HG02642 (cell line): ENCODE measurements at regions not wholly inside any gene's neighbourhood (a gene's known extent, or its start where the extent isn't known, plus 50 kb on each side); places are given as distances from the start of the nearest gene placed in this dataset.
"Not testable (repeated sequence)": the region's sequence is repeated elsewhere in the genome, so short reads cannot be mapped to it uniquely, and the experiment has no call there.

Source experiments
- ATAC-seq: cut with Tn5 transposase; IDR thresholded peaks from one replicate; pipeline ENCODE4 v1.9.1; 2021; ENCODE audit warnings: mild to moderate bottlenecking; ENCODE audit not compliant: unreplicated experiment, poor library complexity

DNA sequence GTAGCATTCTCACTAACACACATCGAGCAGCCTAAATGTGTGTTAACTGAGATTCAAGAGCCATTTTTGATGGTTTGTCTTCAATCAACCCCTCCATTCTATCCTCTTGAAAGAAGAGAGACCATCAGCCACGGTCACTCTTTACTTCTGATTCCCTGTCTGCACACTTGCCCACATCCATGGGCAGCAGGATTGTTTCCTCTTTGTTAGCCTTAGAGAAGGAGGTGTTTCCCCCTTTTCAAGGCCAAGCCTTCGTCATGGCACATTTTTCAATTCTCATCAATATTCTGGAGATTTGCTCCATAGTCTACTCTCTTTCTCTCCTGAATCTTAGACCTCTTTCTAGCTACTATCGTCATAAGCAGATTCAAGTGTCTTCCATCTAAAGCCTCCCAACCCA is 522.4 kb upstream of the NAALADL2 start:
- ATAC-seq = no peak

DNA sequence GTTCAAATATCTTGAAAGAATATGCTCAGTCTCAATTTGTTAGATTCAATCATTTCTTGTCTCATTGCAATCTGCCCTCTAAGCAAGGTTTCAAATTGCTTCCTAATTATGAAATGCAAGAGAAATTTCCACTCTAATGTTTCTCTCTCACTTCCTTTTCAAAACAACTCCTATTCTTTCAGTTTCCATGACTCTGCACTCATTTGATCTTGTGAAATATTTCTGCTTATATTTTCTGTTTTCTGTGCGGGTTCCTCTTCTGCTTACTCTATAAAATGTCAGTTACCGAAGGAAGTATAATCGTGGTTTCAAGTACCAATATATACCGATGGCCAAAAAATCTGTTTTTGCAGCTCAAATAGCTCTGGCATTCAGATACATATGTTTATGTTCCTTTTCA is 521.9 kb upstream of the NAALADL2 start:
- no peak for ATAC-seq

DNA sequence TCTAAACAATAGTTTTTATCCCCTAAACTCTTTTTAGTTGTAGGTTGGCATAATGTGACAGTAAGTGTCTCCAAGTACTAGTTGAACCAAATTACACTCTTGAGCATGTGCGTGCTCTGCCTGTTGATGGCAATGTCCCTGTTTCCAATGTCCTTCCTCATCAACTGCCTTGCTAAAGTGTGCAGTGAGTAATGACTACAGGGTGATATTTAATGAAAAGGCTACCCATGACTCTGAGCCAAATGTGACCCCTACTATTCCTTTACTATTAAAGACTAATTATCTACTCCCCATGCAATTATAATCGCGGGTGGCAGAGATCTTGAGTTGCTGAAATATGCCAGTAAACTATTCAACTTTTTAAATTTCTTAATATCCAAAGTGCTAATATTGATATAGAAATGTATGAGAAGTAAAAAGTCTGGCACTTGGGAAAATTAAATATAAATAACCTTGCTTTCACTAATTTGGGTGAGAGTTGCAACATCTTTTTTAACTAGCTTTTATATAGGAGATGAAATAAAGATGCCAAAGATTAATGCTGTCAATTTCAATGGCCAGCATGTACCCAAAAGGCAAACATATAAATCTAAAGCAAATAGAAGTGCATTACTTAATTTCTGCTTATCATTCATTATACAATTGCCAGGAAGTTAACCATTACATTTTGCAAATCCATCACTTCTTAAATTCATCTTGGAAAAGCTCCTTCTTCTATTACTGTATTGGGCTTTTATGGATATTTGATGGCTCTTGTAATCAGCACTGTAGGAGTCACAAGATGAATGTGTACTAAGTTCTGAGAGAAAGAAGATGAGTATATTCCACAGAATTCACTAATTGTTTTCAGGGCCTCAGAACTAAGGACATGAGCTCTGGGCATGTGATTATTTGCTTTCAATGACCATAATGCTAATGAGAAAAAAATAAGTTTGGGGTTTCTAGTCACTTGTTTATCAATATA is 518.2 kb upstream of the NAALADL2 start:
- ATAC-seq = no peak

DNA sequence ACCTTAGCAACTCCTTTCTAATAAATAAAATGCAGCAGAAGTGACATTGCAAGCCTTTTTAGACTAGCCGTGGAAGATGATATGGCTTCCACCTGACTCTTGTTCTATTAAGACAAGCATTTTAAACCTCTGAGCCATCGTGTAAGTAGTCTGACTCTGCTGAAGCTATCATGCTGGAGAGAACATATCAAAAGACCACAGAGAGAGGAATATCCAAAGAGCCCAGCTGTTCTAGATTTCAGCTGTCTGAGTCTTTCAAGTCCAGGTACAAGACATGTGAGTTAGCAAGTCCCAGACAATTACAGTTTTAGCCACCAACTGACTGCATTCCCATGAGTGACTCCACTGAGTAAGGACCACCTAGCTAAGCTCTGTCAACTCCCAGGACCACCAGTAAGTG is 517.0 kb upstream of the NAALADL2 start:
- no peak for ATAC-seq

DNA sequence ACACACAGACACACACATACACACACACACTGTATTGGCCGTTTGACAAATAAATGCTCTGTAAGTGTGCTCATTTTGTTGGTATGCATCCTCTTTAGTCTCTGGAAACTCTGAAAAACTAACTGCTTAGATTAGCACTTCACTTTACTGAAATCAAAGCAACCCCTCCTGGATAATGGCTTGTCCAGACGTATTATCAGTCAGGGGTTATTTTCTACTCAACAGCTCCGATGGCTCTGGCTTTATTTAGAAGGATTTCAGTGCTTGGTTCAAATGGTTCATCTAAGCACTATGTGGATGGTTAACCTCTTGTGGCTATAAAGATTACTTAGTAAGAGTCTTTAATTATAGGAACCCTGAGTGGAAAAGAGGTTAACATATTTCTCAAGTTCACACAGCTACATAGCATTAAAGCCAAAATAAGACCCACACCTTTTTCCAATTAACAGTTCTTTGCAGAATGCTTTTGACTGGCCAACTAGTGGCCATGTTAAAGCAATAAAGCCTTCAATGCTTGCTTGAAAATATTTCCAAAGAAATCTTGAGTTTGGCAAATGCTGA is 516.1 kb upstream of the NAALADL2 start:
- ATAC-seq = no peak

DNA sequence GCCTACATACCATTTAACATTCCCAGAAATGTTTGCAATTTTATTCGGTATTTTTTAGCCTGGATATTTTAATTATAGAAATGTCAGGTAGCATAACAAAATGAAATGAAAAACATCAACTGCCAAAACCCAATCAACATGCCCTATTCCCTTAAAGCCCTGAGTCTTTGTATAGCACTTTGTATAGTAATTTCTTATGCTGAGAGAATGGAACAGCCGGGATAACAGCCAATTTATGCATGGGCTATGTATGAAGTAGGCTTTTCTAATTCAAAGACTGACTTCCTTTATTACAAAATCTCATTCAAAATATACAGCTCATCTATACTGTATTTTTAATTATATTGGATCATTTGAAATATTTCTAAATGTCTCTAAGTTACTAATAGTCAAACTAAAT is 513.0 kb upstream of the NAALADL2 start:
- no peak for ATAC-seq

DNA sequence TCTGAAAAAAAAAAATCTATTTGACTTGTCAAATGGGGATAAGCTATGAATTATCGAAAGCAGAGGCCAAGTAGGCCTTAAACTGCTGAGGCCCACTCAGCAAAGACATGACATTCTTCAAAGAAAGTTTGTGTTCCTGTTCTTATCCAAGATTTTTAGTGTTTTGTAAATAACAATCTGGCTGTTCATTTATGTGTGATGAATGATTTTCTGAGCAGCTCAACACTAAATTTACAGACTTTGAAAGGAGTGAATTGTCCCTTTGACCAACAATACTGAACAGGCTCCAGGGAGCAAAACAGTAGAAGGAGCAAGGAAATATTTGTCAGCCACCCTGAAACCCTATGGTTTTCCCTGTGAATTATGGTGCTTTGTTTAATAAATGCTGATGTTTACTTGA is 512.6 kb upstream of the NAALADL2 start:
- ATAC-seq = no peak

DNA sequence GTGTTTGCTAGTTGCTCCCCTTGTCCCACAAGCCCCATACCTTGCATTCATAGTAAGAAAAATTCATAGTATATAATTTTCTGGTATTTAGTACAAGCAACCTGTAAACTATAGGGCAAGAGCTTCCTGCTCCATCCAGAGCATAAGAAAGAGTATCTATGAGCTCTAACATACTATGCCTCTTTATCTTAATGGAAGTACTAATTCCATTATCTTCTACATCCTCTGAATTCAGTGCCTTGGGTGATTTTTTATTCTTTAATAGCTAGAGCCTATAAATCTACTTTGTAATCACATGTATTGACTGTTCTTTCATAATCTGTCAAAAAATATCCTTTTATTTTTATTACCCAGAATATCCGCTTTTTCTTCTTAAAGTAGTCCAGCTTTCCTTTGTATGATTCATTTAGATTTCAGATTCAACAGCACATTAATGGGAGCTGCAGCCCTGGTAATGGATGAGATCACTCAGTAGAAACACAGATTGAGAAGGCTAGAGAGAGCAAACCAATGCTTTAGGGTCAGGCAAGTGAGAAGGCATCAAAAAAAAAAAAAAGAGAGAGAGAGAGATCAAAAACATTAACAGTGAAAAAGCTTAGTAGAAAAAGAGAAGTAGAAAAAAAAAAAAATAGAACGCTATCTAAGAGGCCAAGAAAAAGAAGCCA is 511.5 kb upstream of the NAALADL2 start:
- no peak for ATAC-seq

DNA sequence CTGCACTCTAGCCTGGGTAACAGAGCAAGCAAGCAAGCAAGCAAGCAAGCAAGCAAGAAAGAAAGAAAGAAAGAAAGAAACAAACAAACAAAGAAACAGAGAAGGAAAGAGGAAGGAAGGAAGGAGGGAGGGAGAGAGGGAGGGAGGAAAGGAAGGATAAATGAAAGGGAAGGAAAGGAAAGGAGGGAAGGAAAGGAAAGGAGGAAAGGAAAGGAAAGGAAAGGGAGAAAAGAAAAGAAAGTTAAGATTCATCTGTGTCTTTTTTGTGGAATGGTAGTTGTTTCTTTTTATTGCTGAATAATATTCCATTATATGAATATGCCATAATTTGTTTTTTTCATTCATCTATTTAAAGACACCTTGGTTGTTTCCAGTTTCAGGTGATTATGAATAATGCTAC is 506.9 kb upstream of the NAALADL2 start:
- no peak for ATAC-seq

DNA sequence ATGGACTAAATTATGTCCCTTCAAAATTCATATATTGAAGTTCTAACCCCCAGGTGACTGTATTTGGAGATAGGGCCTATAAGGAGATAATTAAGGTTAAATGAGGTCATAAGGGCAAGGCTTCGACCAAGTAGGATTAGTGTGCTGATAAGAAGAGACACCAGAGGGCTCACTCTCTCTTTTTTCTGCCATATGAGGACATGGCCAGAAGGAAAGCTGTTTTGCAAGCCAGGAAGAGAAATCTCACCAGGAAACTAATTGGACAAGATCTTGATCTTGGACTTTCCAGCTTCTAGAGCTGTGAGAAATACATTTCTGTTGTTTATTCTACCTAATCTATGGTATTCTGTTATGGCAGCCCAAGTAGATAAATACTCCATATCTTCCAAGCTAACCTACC is 503.6 kb upstream of the NAALADL2 start:
- no peak for ATAC-seq

DNA sequence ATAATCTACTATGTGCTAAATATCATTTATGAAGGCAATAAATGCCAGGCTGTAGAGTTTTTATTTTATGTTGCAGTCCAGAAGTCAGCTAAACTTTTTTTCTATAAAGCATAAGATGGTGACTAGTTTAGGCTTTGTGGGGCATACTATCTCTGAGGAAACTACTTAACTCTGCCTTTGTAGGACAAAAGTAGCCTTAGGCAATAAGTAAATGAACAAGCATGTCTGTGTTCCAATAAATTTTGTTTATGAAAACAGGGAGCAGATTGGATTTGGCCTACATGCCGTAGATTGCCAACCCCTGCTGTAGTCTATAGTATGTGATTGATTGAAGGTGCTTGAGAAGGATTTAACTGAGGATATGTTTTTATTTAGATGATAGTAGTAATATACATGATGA is 502.5 kb upstream of the NAALADL2 start:
- ATAC-seq = no peak

DNA sequence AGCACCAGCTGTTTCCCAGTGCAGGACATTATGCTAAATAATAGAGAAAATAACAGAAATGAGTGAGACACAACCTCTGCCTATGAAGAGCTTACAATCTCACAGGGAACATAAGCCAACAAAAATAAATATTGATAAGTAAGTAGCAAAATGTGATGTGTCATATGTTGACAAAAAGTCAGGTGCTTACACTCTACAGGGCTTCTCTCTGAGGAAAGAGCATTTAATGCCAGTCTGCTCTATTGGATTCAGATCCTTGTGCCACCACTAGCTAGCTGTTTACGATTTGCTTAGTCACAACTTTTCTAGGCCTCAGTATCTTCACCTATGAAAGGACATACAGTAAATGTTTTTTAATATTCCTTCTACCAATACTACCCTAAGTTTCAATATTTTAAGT is 500.9 kb upstream of the NAALADL2 start:
- no peak for ATAC-seq

DNA sequence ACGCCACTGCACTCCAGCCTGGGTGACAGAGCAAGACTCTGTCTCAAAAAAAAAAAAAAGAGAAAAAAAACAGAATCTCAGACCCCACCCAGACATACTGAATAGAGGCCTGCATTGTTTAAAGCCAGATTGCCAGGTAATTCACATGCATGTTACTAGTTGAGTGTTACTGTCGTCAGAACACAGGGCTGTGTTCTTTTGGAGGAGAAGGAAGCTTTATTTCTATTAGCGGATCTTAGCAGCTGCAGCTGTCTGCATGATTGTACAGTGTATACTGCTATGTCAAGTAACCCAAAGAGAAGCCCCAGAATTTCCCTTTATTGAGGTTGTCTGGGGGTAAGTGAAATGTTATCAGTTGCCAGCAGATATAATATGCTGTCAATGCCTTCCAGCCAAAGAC is 496.6 kb upstream of the NAALADL2 start:
- ATAC-seq = no peak

DNA sequence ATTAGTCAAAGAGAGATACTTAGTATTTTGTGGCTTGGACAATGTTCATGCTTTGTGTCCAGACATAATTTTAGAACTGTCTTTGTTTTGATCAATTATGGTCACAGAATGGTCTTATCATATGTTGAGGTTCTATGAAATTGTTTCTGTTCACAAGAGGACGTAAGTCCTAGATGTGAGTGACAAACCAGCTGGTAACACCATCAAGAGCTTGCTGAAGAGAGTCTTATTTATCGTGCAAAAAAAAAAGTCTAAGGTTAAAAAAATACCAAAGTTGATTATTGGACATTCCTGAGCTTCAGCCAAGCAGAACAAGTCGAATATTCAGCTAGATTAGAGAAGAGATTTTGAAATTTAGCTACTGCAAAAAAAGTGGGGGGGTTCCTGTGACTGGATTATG is 495.9 kb upstream of the NAALADL2 start:
- no peak for ATAC-seq

DNA sequence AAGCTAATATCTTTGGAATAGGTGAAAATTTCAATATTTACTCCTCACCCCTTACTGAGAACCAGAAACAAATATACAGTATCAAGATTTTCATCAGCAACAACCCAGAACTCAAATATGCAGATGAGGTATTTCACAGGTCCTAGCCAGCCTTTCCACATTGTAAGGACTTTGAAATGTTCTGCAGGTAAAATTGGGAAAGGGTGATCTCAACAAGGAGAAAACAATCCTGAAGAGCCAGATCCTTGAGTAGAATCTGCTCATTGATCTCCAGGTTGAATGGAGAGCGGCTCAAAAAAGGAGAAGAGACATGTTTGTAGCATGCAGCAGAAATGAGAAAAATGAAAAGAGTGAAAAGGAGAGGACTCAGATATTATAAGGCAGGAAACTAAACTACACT is 493.3 kb upstream of the NAALADL2 start:
- no peak for ATAC-seq

DNA sequence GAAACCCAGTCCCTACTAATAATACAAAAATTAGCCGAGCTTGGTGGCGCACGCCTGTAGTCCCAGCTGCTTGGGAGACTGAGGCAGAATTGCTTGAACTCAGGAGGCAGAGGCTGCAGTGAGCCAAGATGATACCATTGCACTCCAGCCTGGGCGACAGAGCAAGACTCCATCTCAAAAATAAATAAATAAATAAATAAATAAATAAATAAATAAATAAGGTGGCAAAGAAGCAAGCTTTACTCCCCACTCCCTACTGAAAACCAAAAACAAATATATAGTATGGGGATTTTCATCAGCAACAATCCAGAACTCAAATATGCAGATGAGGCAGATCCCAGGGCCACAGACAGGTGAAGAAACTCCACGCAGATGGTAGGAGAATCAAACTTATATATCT is 492.2 kb upstream of the NAALADL2 start:
- ATAC-seq = not testable (repeated sequence)

DNA sequence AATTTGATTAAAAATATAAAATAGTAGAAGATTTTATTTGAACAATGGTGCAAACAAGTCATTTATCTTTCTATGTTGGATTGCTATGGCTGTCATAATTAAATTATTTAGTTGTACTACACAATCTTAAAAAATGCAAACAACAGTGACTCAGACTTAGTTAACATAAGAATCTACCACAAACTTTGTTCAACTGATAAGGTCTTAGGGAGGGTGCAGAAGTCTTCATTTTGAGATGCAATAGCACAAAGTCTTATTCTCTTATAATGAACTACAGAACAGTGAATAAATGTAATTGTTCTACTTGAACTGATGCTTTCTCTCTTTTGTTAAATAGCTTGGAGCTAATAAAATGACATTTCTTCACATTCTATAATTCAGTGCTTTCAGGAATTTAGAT is 482.8 kb upstream of the NAALADL2 start:
- no peak for ATAC-seq

DNA sequence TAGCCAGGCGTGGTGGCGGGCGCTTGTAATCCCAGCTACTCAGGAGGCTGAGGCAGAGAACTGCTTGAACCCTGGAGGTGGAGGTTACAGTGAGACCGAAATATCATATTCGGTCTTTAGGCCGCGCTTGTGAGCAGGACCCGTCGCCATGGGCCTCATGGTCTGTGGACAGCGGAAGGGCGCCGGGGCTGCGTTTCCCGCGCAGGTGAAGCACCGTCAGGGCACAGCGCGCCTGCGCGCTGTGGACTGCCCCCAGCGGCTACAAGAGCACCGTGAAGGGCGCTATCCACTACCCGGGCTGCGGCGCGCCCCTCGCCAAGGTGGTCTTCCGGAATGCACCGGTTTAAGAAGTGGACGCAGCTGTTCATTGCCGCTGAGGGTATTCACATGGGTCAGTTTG is 482.0 kb upstream of the NAALADL2 start:
- ATAC-seq = no peak

DNA sequence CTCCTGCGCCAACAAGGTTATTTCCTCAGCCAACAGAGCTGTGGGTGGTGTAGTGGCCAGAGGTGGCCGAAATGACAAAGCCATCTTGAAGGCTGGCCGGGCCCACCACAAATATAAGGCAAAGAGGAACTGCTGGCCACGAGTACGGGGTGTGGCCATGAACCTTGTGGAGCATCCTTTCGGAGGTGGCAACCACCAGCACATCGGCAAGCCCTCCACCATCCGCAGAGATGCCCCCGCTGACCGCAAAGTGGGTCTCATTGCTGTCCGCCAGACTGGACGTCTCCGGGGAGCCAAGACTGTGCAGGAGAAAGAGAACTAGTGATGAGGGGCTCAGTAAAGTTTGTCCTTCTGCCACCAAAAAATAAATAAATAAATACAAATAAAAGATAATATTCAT is 481.4 kb upstream of the NAALADL2 start:
- no peak for ATAC-seq

DNA sequence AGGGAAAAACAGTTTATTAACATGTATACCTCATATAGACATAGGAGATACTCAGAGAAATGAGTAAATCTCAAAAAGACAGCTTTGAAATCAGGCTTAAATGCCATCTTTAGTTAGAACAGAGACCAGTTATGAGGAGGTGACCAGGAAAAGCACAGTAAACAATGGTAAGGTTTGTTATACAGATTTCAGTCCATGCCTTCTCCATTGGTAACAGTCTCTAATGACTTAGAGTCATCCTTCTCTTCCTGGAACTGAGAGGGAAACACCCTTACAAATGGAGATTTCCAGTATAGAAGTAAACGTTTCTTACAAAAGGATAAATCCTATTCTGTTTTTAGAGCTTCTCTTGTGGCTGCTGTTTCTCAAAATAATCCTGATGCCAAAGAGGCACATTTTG is 476.3 kb upstream of the NAALADL2 start:
- ATAC-seq = no peak

DNA sequence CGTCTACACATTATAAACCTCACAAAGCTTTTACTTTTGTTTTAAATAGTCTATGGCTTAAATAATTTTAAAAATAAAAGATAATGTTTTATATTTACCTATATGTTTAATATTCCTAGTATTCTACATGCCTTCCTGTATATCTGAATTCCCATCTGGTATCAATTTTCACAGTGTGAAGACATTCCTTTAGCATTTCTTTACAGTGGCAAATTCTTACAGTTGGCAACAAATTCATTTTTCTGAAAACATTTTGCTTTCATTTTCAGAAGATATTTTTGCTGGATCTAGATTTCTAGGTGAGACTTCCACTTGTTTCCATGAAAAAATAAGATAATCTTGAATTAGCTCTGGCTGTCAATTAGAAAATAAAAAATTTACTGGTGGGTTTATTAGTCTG is 471.4 kb upstream of the NAALADL2 start:
- ATAC-seq = no peak

DNA sequence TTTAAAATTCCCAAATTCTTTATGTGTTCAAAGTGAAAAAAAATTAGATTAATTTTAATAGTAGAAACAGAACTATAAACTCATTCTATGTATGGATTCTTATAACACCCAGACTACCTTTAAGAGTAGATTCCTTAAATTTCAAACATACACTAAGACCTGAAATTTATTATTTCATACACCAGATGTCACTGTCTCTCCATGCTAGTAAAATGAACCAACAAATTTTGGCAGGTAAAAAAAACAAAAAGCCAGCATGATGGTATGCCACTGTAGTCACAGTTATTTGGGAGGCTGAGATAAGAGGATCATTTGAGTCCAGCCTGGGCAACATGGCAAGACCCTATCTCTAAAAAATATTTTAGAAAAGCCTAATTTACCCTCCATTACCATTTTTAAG is 461.3 kb upstream of the NAALADL2 start:
- ATAC-seq = no peak
